ENCODE measurements at regions not wholly inside any gene's neighbourhood (a gene's known extent, or its start where the extent isn't known, plus 50 kb on each side); places are given as distances from the start of the nearest gene placed in this dataset.

DNA sequence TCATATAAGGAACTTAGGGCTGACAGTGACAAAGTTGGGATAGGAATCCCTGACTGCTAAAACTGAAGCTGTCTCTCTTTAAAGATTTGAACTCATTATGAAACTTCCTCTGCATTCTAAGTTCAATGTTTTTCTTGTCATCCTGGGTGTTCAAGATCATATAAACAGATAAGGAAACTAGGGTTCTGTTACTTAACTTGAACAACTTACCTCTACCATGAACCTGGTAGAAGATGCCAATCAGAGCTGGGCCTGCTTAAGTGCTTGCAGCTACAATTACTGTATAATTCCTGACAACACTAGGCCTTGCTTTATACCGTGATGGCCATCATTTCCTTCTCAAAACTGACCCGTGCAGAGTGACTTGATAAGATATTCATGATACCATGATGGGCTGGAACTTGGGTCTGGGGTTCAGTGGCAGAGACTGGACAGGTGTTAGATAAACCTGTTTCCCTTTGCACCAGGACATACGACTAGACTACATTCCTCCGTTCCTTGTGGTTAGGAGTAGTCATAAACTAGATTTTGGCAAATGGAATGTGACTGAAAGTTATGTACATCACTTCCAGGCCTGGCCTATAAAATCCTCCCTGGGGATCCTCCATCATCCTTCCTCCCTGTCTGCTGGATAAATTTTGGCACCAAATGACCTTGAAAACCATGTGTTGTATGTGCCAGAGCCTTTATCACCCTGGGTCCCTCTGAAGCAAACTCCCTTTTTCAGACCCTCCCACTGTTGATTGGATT, 172.2 kb upstream of the PRICKLE1 start:
- Mint-ChIP-seq H3K36me3 (no peaks in the 10 kb centered on the region), H3K4me1 (peaks cover 42% of the 10 kb centered on the region), H3K27ac (no peak overlapping the region), H3K9me3 (no peaks in the 10 kb centered on the region), H3K4me3 (no peak overlapping the region), H3K27me3 (ENCODE audit: low read depth) (no peaks in the 10 kb centered on the region)
- ChIA-PET POLR2A (no interaction called here), CTCF (no interaction called here)
- ATAC-seq (no peak), DNase-seq (ENCODE audit: low spot score) (no peak)
- TF ChIP-seq, protein P1, sequence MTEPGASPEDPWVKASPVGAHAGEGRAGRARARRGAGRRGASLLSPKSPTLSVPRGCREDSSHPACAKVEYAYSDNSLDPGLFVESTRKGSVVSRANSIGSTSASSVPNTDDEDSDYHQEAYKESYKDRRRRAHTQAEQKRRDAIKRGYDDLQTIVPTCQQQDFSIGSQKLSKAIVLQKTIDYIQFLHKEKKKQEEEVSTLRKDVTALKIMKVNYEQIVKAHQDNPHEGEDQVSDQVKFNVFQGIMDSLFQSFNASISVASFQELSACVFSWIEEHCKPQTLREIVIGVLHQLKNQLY (CRISPR knock-in tag; IDR thresholded peaks at IDR 0.05), result no peak
- TF ChIP-seq MXD4 (CRISPR knock-in tag; IDR thresholded peaks at IDR 0.05; ENCODE audit: borderline replicate concordance), result no peak
- TF ChIP-seq, protein P2, sequence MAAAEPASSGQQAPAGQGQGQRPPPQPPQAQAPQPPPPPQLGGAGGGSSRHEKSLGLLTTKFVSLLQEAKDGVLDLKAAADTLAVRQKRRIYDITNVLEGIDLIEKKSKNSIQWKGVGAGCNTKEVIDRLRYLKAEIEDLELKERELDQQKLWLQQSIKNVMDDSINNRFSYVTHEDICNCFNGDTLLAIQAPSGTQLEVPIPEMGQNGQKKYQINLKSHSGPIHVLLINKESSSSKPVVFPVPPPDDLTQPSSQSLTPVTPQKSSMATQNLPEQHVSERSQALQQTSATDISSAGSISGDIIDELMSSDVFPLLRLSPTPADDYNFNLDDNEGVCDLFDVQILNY (CRISPR knock-in tag; IDR thresholded peaks at IDR 0.05), result no peak
- TF ChIP-seq, protein P3, sequence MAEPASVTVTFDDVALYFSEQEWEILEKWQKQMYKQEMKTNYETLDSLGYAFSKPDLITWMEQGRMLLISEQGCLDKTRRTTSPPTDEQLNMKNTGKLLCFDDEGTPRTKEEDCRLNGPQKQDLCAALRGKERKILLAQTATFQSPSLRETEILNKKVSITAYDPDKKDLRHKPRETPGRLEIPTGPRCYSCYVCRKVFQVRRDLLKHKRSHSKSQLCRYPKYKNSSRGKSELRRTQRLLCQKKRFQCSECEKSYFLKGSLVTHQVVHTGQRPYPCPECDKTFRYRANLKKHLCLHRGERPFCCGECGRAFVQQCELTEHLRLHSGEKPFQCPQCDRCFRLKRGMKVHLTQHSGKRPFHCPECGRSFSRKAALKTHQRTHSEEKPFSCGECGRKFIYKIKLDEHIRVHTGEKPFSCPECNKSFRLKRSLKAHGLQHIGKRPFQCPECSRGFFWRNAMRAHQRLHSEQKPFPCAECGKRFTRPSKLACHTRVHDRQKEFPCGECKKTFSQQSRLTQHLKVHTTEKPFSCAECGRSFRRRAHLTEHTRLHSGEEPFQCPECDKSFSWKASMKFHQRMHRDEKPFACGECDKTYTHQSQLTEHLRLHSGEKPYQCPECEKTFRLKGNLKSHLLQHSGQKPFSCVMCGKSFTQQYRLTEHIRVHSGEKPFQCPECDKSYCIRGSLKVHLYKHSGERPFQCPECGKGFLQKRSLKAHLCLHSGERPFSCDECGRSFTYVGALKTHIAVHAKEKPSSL (CRISPR knock-in tag; conservative IDR thresholded peaks at IDR 0.05), result no peak
- no peak for TF ChIP-seq RORB (CRISPR knock-in tag; IDR thresholded peaks at IDR 0.05)
- TF ChIP-seq TCF7 (CRISPR knock-in tag; IDR thresholded peaks at IDR 0.05; ENCODE audit: low read depth), result no peak
- TF ChIP-seq ELF4 (CRISPR knock-in tag; IDR thresholded peaks at IDR 0.05; ENCODE audit: low read depth), result no peak
- TF ChIP-seq ATF1 (CRISPR knock-in tag; IDR thresholded peaks at IDR 0.05), result no peak
- TF ChIP-seq ETV6 (CRISPR knock-in tag; IDR thresholded peaks at IDR 0.05), result no peak
- TF ChIP-seq IRF2 (CRISPR knock-in tag; IDR thresholded peaks at IDR 0.05; ENCODE audit: borderline replicate concordance, low read depth), result no peak
- TF ChIP-seq, protein P4, sequence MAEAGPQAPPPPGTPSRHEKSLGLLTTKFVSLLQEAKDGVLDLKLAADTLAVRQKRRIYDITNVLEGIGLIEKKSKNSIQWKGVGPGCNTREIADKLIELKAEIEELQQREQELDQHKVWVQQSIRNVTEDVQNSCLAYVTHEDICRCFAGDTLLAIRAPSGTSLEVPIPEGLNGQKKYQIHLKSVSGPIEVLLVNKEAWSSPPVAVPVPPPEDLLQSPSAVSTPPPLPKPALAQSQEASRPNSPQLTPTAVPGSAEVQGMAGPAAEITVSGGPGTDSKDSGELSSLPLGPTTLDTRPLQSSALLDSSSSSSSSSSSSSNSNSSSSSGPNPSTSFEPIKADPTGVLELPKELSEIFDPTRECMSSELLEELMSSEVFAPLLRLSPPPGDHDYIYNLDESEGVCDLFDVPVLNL (CRISPR knock-in tag; IDR thresholded peaks at IDR 0.05; ENCODE audit: borderline replicate concordance, low read depth), result no peak
- no peak for TF ChIP-seq ZNF138 (CRISPR knock-in tag; conservative IDR thresholded peaks at IDR 0.05)
- TF ChIP-seq TEAD1 (CRISPR knock-in tag; IDR thresholded peaks at IDR 0.05), result no peak
- TF ChIP-seq, protein P5, sequence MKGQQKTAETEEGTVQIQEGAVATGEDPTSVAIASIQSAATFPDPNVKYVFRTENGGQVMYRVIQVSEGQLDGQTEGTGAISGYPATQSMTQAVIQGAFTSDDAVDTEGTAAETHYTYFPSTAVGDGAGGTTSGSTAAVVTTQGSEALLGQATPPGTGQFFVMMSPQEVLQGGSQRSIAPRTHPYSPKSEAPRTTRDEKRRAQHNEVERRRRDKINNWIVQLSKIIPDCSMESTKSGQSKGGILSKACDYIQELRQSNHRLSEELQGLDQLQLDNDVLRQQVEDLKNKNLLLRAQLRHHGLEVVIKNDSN (CRISPR knock-in tag; IDR thresholded peaks at IDR 0.05), result no peak
- no peak for TF ChIP-seq ZBTB21 (CRISPR knock-in tag; IDR thresholded peaks at IDR 0.05; ENCODE audit: borderline replicate concordance)
- TF ChIP-seq, protein P6, sequence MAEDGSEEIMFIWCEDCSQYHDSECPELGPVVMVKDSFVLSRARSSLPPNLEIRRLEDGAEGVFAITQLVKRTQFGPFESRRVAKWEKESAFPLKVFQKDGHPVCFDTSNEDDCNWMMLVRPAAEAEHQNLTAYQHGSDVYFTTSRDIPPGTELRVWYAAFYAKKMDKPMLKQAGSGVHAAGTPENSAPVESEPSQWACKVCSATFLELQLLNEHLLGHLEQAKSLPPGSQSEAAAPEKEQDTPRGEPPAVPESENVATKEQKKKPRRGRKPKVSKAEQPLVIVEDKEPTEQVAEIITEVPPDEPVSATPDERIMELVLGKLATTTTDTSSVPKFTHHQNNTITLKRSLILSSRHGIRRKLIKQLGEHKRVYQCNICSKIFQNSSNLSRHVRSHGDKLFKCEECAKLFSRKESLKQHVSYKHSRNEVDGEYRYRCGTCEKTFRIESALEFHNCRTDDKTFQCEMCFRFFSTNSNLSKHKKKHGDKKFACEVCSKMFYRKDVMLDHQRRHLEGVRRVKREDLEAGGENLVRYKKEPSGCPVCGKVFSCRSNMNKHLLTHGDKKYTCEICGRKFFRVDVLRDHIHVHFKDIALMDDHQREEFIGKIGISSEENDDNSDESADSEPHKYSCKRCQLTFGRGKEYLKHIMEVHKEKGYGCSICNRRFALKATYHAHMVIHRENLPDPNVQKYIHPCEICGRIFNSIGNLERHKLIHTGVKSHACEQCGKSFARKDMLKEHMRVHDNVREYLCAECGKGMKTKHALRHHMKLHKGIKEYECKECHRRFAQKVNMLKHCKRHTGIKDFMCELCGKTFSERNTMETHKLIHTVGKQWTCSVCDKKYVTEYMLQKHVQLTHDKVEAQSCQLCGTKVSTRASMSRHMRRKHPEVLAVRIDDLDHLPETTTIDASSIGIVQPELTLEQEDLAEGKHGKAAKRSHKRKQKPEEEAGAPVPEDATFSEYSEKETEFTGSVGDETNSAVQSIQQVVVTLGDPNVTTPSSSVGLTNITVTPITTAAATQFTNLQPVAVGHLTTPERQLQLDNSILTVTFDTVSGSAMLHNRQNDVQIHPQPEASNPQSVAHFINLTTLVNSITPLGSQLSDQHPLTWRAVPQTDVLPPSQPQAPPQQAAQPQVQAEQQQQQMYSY (CRISPR knock-in tag; IDR thresholded peaks at IDR 0.05), result no peak
- TF ChIP-seq TP53 (CRISPR knock-in tag; IDR thresholded peaks at IDR 0.05), result no peak
- TF ChIP-seq PRRX2 (CRISPR knock-in tag; IDR thresholded peaks at IDR 0.05), result no peak
- TF ChIP-seq NFATC4 (CRISPR knock-in tag; IDR thresholded peaks at IDR 0.05), result no peak

Data from WTC11 (cell line).